ENCODE measurements at regions not wholly inside any gene's neighbourhood (a gene's known extent, or its start where the extent isn't known, plus 50 kb on each side); places are given as distances from the start of the nearest gene placed in this dataset.

GRCh38 chr7:19210893-19211413 lies 65.7 kb upstream of the FERD3L start:
- no peak for DNase-seq
- no peaks in the 10 kb centered on the region for H3K79me2 ChIP-seq (ENCODE audit: insufficient read depth)
- no peak overlapping the region for H3K4me3 ChIP-seq (ENCODE audit: low read depth in 2 of 2, low read length in 1 of 2)
- no peaks in the 10 kb centered on the region for H4K20me1 ChIP-seq (ENCODE audit: insufficient read depth)
- WGBS (ENCODE audit: low lambda C conversion rate): 6% methylated on average over 5 of the region's 5 CpGs
- H3F3A ChIP-seq (replicated peaks; ENCODE audit: insufficient read depth): no peaks in the 10 kb centered on the region
- no peaks in the 10 kb centered on the region for H3K9me3 ChIP-seq
- peaks cover 7% of the 10 kb centered on the region; the same call in 1 of the 2 replicates for H3K27me3 ChIP-seq (ENCODE audit: insufficient read depth)
- TF ChIP-seq EP300 (IDR thresholded peaks at IDR 0.05; ENCODE audit: borderline replicate concordance in 1 of 2, low read depth in 1 of 2, low read length in 1 of 2) (no peak), MXI1 (IDR thresholded peaks at IDR 0.05; ENCODE audit: low read depth, low read length) (no peak), FOXM1 (IDR thresholded peaks at IDR 0.05; ENCODE audit: low read depth) (no peak), GATA2 (CRISPR knock-in tag; IDR thresholded peaks at IDR 0.05) (no peak), FOSL2 (IDR thresholded peaks at IDR 0.05; ENCODE audit: borderline replicate concordance, low read depth) (no peak), JUND (IDR thresholded peaks at IDR 0.05) (no peak), MAX (IDR thresholded peaks at IDR 0.05; ENCODE audit: low read depth) (no peak), RXRA (IDR thresholded peaks at IDR 0.05; ENCODE audit: borderline replicate concordance, low read depth) (no peak), ZBTB33 (IDR thresholded peaks at IDR 0.05; ENCODE audit: borderline replicate concordance, low read depth) (no peak), REST (IDR thresholded peaks at IDR 0.05; ENCODE audit: low read depth, low read length) (no peak)
- POLR2A ChIA-PET: no interaction called here
- CTCF ChIA-PET: no interaction called here
- no peaks in the 10 kb centered on the region for H3K36me3 ChIP-seq (replicated peaks in 1 of 2; ENCODE audit: control insufficient read depth in 1 of 2, insufficient read depth in 2 of 2, low read length in 1 of 2)
- no peak overlapping the region for H3K27ac ChIP-seq (ENCODE audit: low read depth in 2 of 2, low read length in 1 of 2)
- no peaks in the 10 kb centered on the region; a peak in 1 of 4 replicates for H3K4me1 ChIP-seq (ENCODE audit: control insufficient read depth in 1 of 2, insufficient read depth in 2 of 2, low read depth in 1 of 2, low read length in 1 of 2)
- H2AFZ ChIP-seq (ENCODE audit: low read depth): no peak overlapping the region
- H3K4me2 ChIP-seq: no peak overlapping the region
- H3K9ac ChIP-seq: no peak overlapping the region
- no peaks in the 10 kb centered on the region for H3K9me2 ChIP-seq

GRCh38 chr7:19209166-19209696 lies 64.0 kb upstream of the FERD3L start:
- H4K20me1 ChIP-seq (ENCODE audit: insufficient read depth): no peaks in the 10 kb centered on the region
- peaks cover 7% of the 10 kb centered on the region; the same call in 1 of the 2 replicates for H3K27me3 ChIP-seq (ENCODE audit: insufficient read depth)
- no peaks in the 10 kb centered on the region for H3F3A ChIP-seq (replicated peaks; ENCODE audit: insufficient read depth)
- no peak for DNase-seq
- H3K4me3 ChIP-seq (ENCODE audit: low read depth in 2 of 2, low read length in 1 of 2): no peak overlapping the region
- CTCF ChIA-PET: no interaction called here
- POLR2A ChIA-PET: no interaction called here
- no peaks in the 10 kb centered on the region for H3K9me2 ChIP-seq
- no peaks in the 10 kb centered on the region for H3K79me2 ChIP-seq (ENCODE audit: insufficient read depth)
- H3K9me3 ChIP-seq: no peaks in the 10 kb centered on the region
- H3K9ac ChIP-seq: no peak overlapping the region
- H3K4me1 ChIP-seq (ENCODE audit: control insufficient read depth in 1 of 2, insufficient read depth in 2 of 2, low read depth in 1 of 2, low read length in 1 of 2): no peaks in the 10 kb centered on the region; a peak in 1 of 4 replicates
- no peak overlapping the region for H2AFZ ChIP-seq (ENCODE audit: low read depth)
- no peak overlapping the region for H3K4me2 ChIP-seq
- no peak overlapping the region for H3K27ac ChIP-seq (ENCODE audit: low read depth in 2 of 2, low read length in 1 of 2)
- no peaks in the 10 kb centered on the region for H3K36me3 ChIP-seq (replicated peaks in 1 of 2; ENCODE audit: control insufficient read depth in 1 of 2, insufficient read depth in 2 of 2, low read length in 1 of 2)
- 11% methylated on average over 1 of the region's 1 CpG for WGBS (ENCODE audit: low lambda C conversion rate)
- no peak for TF ChIP-seq IRF3 (IDR thresholded peaks at IDR 0.05; ENCODE audit: low read depth, low read length)
- TF ChIP-seq USF2 (IDR thresholded peaks at IDR 0.05; ENCODE audit: borderline replicate concordance, low read depth, low read length): no peak
- no peak for TF ChIP-seq RFX5 (IDR thresholded peaks at IDR 0.05; ENCODE audit: low read length)
- no peak for TF ChIP-seq JUND (IDR thresholded peaks at IDR 0.05)
- TF ChIP-seq SMC3 (IDR thresholded peaks at IDR 0.05; ENCODE audit: low read depth, low read length): no peak
- TF ChIP-seq CTCF (IDR thresholded peaks at IDR 0.05): no peak
- no peak for TF ChIP-seq FOXM1 (IDR thresholded peaks at IDR 0.05; ENCODE audit: low read depth)
- TF ChIP-seq RAD21 (IDR thresholded peaks at IDR 0.05; ENCODE audit: low read length): no peak
- TF ChIP-seq CHD2 (IDR thresholded peaks at IDR 0.05; ENCODE audit: low read length, partially characterized antibody): no peak
- no peak for TF ChIP-seq GABPA (IDR thresholded peaks at IDR 0.05; ENCODE audit: low read depth)
